MM.1S (cell line): ENCODE measurements at regions not wholly inside any gene's neighbourhood (a gene's known extent, or its start where the extent isn't known, plus 50 kb on each side); places are given as distances from the start of the nearest gene placed in this dataset.

ENCODE experiments used
- CTCF ChIP-seq: fragments of 300-600 bp; sonication (generic); IDR thresholded peaks from 2 replicates; pipeline ENCODE4 v1.5.1; 2016; ENCODE audit warnings: antibody characterized with exemption, low read length, mixed read lengths
- EZH2 ChIP-seq: fragments of 300-600 bp; sonication (generic); optimal IDR thresholded peaks from 2 replicates; pipeline ENCODE3; 2017; ENCODE audit warnings: low read depth, mild to moderate bottlenecking, antibody characterized with exemption, low read length, mixed read lengths

GRCh38 chr21:27400045-27400444 is 433.2 kb upstream of the ADAMTS5 start:
- TF ChIP-seq EZH2 (no peak), CTCF (no peak)
